ENCODE measurements at regions not wholly inside any gene's neighbourhood (a gene's known extent, or its start where the extent isn't known, plus 50 kb on each side); places are given as distances from the start of the nearest gene placed in this dataset.

- no peak for DNase-seq
Measured at GRCh38 chr12:132426349-132427173, 63.4 kb upstream of the FBRSL1 start.

GRCh38 chr12:132424811-132425210, 65.1 kb upstream of the FBRSL1 start:
- DNase-seq, result no peak

- DNase-seq, result no peak
Measured at GRCh38 chr12:132423820-132424645, 65.9 kb upstream of the FBRSL1 start.

DNA sequence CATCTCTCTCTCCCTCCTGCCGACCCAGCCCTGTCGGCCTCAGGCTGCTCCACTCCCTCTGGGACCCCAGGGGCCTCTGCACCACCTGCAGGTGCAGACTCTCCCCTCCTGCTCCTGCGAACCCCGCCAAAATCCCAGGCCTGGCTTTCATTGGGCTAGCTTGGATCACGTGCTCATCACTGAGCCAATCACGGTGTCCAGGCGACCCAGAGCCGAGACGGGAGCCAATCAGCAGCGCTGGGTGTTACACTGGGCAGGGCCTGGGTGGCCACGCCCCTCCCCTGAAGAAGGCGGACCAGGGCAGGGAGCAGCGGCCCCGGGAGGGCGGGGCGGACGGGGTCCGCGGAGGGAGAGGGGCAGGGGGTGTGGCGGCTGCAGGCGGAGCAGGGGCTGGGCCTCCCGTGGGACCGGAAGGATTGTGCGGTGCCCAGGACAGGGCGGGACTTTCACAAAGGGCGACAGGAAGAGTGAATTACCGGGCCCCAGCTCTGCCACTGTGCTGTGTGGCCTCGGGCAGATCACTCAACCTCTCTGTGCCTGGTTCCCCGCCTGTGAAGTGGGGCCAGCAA, 66.6 kb upstream of the FBRSL1 start:
- DNase-seq, result no peak

- DNase-seq, result no peak
Measured at GRCh38 chr12:132422381-132423043, 67.4 kb upstream of the FBRSL1 start.

DNA sequence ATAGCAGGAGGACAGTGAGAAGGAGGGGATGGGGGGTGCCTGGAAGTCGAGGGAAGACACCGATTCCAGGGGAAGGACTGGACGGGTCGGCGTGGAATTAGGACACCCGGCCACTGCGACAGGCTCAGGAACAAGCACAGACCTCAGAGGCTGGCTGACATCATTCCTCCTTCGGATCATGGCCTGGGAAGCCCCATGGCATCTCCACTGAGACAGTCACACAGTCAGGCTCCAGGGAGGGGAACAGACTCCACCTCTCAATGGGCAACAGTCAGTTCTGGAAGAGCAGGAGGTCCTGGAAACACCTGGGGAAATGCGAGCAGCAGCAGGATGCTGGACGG, 67.9 kb upstream of the FBRSL1 start:
- no peak for DNase-seq

- no peak for DNase-seq
Measured at GRCh38 chr12:132419631-132420246, 70.2 kb upstream of the FBRSL1 start.

- no peak for DNase-seq
Measured at GRCh38 chr12:132418393-132418925, 71.5 kb upstream of the FBRSL1 start.

DNA sequence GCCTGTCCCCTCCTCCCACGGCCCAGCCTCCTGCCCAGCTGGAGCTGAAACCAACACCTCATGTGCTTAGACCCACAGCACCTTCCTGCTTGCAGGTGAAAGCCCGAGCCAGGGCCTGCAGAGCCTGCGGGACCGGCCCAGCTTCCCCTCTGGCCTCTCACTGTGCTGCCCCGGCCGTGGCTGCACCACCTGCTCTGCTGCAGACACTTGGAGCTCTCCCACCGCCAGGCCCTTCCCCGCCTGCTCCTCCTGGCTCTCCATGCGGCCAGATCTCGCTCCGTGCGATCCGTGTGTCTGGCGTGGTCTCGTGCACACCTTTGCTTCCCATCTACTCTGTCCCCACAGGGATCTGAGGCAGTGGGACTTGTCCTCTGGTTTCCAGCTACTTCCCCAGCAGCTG, 72.2 kb upstream of the FBRSL1 start:
- no peak for DNase-seq

DNA sequence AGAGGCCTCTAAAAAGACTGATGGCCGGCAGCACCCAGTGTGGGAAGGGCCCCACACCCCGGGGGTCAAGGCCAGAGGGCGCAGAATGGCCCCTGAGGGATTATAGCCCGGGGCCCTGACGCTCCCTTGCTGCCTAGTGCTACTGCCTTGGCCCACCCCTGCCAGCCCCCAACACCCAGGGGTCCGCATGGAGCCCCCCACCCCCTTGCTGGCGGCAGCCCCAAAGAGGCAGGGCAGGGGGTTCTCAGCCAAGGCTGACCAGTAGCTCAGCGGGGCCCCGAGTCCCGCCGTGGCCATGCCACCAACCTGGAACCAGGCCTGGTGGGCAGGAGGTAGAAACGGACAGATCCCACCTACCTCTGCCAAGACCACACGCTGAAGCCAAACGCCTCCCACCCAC, 73.1 kb upstream of the FBRSL1 start:
- no peak for DNase-seq

DNA sequence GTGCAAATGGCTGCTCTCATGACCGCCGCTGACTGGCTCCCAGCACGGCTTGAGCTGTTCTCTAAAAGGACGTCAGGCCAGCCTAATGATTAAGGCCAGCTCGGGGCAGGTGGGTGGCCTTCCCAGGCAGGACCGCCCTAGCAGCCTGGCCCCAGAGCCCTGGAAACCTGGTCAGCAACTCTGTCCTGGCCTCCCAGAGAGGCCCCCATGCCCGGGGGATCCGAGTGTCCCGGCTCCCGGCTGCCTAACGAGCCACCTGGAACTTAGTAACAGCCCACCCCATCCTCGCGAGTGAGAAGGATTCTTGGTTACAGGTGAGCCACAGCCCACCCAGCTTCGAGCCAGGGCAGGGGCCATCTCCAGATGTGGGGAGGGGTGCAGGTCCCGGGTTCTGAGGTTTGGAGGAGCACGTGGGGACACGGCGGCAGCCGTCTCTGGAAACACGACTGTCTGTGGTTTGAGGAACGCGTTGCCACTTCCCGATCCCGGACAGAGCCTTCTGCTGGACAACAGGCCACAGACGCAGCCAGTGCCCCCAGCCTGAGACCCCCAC, 73.8 kb upstream of the FBRSL1 start:
- DNase-seq, result no peak

- DNase-seq, result no peak
Measured at GRCh38 chr12:132415327-132416120, 74.4 kb upstream of the FBRSL1 start.

DNA sequence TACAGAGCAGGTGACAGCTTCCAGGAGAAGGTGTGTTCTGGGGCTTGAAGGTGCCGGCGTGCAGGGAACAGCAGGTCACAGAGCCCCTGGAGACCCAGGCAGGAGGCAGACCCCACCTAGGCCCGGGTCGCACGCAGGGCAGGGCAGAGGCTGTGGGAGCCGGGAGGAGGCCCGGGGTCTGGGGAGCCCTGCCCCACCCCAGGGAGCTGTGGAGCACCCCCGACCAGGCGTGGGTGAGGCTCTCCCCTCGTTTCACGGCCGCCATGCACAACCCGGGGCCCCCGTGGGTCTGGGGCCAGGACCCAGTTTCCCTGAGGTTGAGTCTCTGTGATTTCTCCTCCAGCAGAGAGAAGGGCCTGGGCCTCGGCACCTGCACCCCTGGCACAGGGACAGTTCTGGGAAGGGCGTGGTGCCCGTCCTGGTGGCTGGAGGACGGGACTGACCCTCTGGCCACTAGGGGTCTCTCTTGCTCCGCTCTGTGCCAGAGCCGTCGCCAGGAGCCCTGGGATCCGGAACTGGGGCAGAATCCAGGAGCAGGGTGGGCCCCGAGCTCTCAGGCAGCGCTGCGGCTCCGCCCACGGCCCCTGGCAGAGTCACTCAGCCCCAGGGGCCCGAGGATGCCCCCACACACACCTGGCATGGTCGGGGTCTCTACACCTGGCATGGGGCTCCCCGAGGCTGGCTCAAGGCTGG, 75.2 kb upstream of the FBRSL1 start:
- DNase-seq, result peak; percentile 77 to 81

DNA sequence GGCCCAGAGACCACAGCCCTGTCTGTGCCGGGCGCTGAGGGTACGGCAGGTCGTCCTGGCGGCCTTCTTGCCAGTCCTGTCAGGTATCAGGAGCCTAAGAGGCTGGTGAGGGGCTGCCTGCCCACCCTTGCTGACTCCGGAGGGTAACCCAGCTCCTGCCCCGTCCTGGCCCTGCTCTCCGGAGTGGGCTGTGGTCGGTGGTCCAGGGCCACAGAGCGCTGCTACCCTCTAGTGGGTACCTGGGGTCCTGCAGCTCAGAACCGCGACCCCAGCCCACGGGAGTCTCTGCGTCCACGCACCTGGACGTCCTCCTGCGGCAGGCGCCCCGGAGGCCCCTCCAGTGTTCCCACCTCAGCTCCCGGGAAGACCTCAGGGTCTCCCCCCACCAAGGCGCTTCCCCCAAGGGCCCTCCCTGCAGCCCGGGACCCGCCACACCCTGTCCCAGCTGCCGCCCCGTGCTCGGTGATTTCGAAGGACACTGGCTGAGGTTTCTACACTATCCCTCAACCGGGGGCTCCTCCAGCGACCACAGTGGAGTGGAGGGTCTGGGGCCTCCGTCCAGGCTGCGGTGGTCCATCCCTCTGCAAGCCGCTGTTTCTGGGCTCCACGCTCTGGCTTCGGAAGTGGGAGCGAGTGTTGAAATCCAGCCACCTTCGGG, 75.9 kb upstream of the FBRSL1 start:
- DNase-seq, result no peak

- no peak for DNase-seq
Measured at GRCh38 chr12:132411457-132411856, 78.5 kb upstream of the FBRSL1 start.

DNA sequence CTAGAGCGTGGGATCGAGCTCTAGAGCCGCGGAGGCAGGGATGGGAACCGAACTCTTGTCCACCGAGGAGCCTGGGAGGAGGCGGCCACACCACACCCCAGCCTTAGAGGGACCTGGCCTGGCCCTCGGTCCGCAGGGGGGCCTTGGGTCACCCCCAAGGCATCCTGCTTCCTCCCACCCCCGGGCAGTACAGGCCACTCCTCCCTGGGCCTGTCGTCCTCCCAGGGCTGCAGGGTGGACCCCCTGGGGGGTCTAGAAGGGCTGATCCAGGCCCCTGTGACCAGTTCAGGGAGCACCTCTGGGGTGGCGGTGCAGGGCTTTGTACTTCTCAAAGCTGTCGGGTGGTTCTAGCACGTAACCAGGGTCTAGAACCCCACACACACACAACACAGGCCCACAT, 79.1 kb upstream of the FBRSL1 start:
- DNase-seq, result no peak

DNA sequence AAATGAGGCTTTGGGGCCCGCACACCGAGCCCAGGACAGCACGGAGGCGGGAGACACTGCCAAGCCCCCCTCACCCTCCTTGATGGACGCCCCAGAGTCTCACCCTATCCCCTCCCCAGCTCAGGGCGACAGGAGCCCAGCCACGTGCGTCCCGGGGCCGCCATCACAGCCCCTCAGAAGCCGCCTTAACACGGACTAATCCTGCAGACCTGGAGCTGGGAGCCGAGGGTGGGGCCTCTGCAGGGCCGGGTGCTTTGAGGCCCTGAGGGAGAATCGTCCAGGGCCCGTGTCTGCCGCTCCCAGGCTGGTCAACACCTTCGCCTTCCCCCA, 79.7 kb upstream of the FBRSL1 start:
- DNase-seq, result no peak

DNA sequence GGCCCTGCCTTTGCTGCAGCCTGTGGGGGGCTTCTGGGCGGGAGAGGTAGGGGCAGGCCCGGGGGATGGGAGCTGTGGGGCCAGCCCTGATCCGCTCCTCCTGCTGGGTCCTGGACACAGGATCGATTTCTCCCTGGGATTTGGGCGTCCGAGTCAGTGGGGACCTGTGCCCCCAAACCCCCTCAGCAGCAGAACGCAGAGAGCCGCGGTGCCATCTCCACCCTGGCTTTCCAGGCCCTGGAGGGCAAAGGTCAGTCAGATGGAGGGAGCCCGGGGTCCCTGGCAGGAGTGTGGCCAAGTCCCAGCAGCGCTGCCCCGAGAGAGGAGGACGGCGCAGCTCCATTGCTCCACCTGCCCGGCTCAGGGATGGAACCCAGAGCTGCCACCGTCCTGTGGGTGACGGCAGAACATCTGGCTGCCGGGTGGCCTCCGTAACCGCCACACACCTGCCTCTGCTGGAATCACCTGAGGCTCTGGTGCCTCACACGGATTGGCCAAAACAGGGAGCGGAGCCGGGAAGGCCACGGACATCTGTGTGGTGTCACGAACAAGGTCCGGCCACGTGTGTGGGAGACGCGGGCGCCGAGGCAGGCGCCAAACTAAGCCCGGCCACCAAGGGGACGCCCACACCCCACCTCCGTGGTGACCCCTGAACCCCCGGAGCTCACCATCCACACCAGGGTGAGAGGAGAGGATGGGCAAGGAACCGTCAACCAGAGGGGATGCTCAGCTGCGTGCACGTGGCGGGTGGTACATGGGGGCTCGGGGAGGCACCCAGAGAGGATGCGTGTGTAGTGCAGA, 80.3 kb upstream of the FBRSL1 start:
- no peak for DNase-seq

Measured in right lung (tissue), 2 donors.